ENCODE measurements at regions not wholly inside any gene's neighbourhood (a gene's known extent, or its start where the extent isn't known, plus 50 kb on each side); places are given as distances from the start of the nearest gene placed in this dataset.
A peak's percentile ranks its signal among the peaks of the same experiment; 100 is the strongest.
"Not testable (repeated sequence)": the region's sequence is repeated elsewhere in the genome, so short reads cannot be mapped to it uniquely, and the experiment has no call there.

- CTCF ChIA-PET: no interaction called here
- peak; percentile 71 for ATAC-seq
- Mint-ChIP-seq H3K9me3 (ENCODE audit: low read depth) (peaks cover 13% of the 10 kb centered on the region), H3K4me1 (peaks cover 27% of the 10 kb centered on the region), H3K27me3 (no peaks in the 10 kb centered on the region), H3K36me3 (peaks cover 36% of the 10 kb centered on the region), H3K27ac (peak overlapping the region; percentile 76), H3K4me3 (no peak overlapping the region)
- peak; percentile 55 for DNase-seq
Measured at GRCh38 chr21:25501996-25502665, 105.2 kb downstream of the MRPL39 start.

- H3K27ac Mint-ChIP-seq: peak overlapping the region; percentile 76
- H3K27me3 Mint-ChIP-seq: no peaks in the 10 kb centered on the region
- peaks cover 24% of the 10 kb centered on the region for H3K4me1 Mint-ChIP-seq
- CTCF ChIA-PET: no interaction called here
- DNase-seq (no peak), ATAC-seq (no peak)
- no peak overlapping the region for H3K4me3 Mint-ChIP-seq
- peaks cover 36% of the 10 kb centered on the region for H3K36me3 Mint-ChIP-seq
- peaks cover 13% of the 10 kb centered on the region for H3K9me3 Mint-ChIP-seq (ENCODE audit: low read depth)
Measured at GRCh38 chr21:25501462-25501861, 105.8 kb downstream of the MRPL39 start.

- peaks cover 36% of the 10 kb centered on the region for H3K36me3 Mint-ChIP-seq
- no peak overlapping the region for H3K4me3 Mint-ChIP-seq
- H3K4me1 Mint-ChIP-seq: peaks cover 18% of the 10 kb centered on the region
- no peak for ATAC-seq
- H3K27me3 Mint-ChIP-seq: no peaks in the 10 kb centered on the region
- DNase-seq: no peak
- CTCF ChIA-PET: interaction anchor here (1.0 kb wide), 1 partner anchor 8 kb away, joined by 3 read pairs; no protein-coding TSS in a partner anchor
- H3K9me3 Mint-ChIP-seq (ENCODE audit: low read depth): peaks cover 13% of the 10 kb centered on the region
- no peak overlapping the region for H3K27ac Mint-ChIP-seq
Measured at GRCh38 chr21:25500598-25500997, 106.7 kb downstream of the MRPL39 start.

- peaks cover 24% of the 10 kb centered on the region for H3K36me3 Mint-ChIP-seq
- DNase-seq (no peak), ATAC-seq (no peak)
- no peak overlapping the region for H3K27ac Mint-ChIP-seq
- H3K9me3 Mint-ChIP-seq (ENCODE audit: low read depth): peaks cover 10% of the 10 kb centered on the region
- H3K4me1 Mint-ChIP-seq: peaks cover 11% of the 10 kb centered on the region
- no peaks in the 10 kb centered on the region for H3K27me3 Mint-ChIP-seq
- no peak overlapping the region for H3K4me3 Mint-ChIP-seq
- CTCF ChIA-PET: interaction anchor here (1.2 to 1.4 kb wide), 3 partner anchors 9 to 76 kb away, joined by 3 read pairs; no protein-coding TSS in a partner anchor
Measured at GRCh38 chr21:25496825-25497482, 110.3 kb downstream of the MRPL39 start.

- DNase-seq: no peak
- H3K9me3 Mint-ChIP-seq (ENCODE audit: low read depth): peaks cover 4% of the 10 kb centered on the region
- H3K4me1 Mint-ChIP-seq: peaks cover 23% of the 10 kb centered on the region
- no peak overlapping the region for H3K4me3 Mint-ChIP-seq
- CTCF ChIA-PET: interaction anchor here (1.0 kb wide), 1 partner anchor 11 kb away, joined by 3 read pairs; no protein-coding TSS in a partner anchor
- no peaks in the 10 kb centered on the region for H3K27me3 Mint-ChIP-seq
- H3K36me3 Mint-ChIP-seq: peaks cover 22% of the 10 kb centered on the region
- ATAC-seq: no peak
- no peak overlapping the region for H3K27ac Mint-ChIP-seq
Measured at GRCh38 chr21:25494804-25495203, 112.5 kb downstream of the MRPL39 start.

- DNase-seq (no peak), ATAC-seq (no peak)
- Mint-ChIP-seq H3K9me3 (ENCODE audit: low read depth) (peaks cover 4% of the 10 kb centered on the region), H3K4me1 (peaks cover 32% of the 10 kb centered on the region), H3K36me3 (peaks cover 20% of the 10 kb centered on the region), H3K27me3 (no peaks in the 10 kb centered on the region), H3K27ac (no peak overlapping the region), H3K4me3 (no peak overlapping the region)
- CTCF ChIA-PET: no interaction called here
Measured at GRCh38 chr21:25493722-25494121, 113.6 kb downstream of the MRPL39 start.

GRCh38 chr21:25491267-25491666 lies 116.0 kb downstream of the MRPL39 start:
- DNase-seq (no peak), ATAC-seq (peak; percentile 24)
- H3K9me3 Mint-ChIP-seq (ENCODE audit: low read depth): peaks cover 4% of the 10 kb centered on the region
- H3K36me3 Mint-ChIP-seq: peaks cover 18% of the 10 kb centered on the region
- no peak overlapping the region for H3K4me3 Mint-ChIP-seq
- no peaks in the 10 kb centered on the region for H3K27me3 Mint-ChIP-seq
- H3K27ac Mint-ChIP-seq: peak overlapping the region; percentile 59
- CTCF ChIA-PET: interaction anchor here (0.6 to 1.0 kb wide), 3 partner anchors 14 to 506 kb away, joined by 3 read pairs; no protein-coding TSS in a partner anchor
- peaks cover 50% of the 10 kb centered on the region for H3K4me1 Mint-ChIP-seq

- DNase-seq: no peak
- Mint-ChIP-seq H3K36me3 (peaks cover 18% of the 10 kb centered on the region), H3K4me1 (peaks cover 56% of the 10 kb centered on the region), H3K9me3 (ENCODE audit: low read depth) (peaks cover 4% of the 10 kb centered on the region), H3K4me3 (peak overlapping the region; percentile 5), H3K27me3 (no peaks in the 10 kb centered on the region), H3K27ac (peak overlapping the region; percentile 59)
- CTCF ChIA-PET: interaction anchor here (0.6 to 1.6 kb wide), 5 partner anchors 15 to 505 kb away, joined by 3 to 5 read pairs (median 3); no protein-coding TSS in a partner anchor
- peak; percentile 53 for ATAC-seq
Measured at GRCh38 chr21:25490742-25491141, 116.5 kb downstream of the MRPL39 start.

- Mint-ChIP-seq H3K27me3 (no peaks in the 10 kb centered on the region), H3K9me3 (ENCODE audit: low read depth) (peaks cover 4% of the 10 kb centered on the region), H3K36me3 (peaks cover 23% of the 10 kb centered on the region), H3K27ac (no peak overlapping the region), H3K4me1 (peaks cover 63% of the 10 kb centered on the region), H3K4me3 (no peak overlapping the region)
- ATAC-seq (no peak), DNase-seq (no peak)
- CTCF ChIA-PET: interaction anchor here (0.8 to 2.5 kb wide), 5 partner anchors 13 to 73 kb away, joined by 3 to 9 read pairs (median 4); no protein-coding TSS in a partner anchor
Measured at GRCh38 chr21:25489673-25490072, 117.6 kb downstream of the MRPL39 start.

GRCh38 chr21:25487046-25487594 lies 120.2 kb downstream of the MRPL39 start:
- peak overlapping the region; percentile 65 for H3K27ac Mint-ChIP-seq
- DNase-seq: no peak
- peaks cover 66% of the 10 kb centered on the region for H3K4me1 Mint-ChIP-seq
- CTCF ChIA-PET: interaction anchor here (1.2 to 2.2 kb wide), 2 partner anchors 11 to 21 kb away, joined by 3 to 5 read pairs; no protein-coding TSS in a partner anchor
- H3K9me3 Mint-ChIP-seq (ENCODE audit: low read depth): peaks cover 16% of the 10 kb centered on the region
- ATAC-seq: peak; percentile 45
- H3K36me3 Mint-ChIP-seq: peaks cover 42% of the 10 kb centered on the region
- H3K4me3 Mint-ChIP-seq: peak overlapping the region; percentile 61
- H3K27me3 Mint-ChIP-seq: no peaks in the 10 kb centered on the region

- peaks cover 57% of the 10 kb centered on the region for H3K4me1 Mint-ChIP-seq
- H3K9me3 Mint-ChIP-seq (ENCODE audit: low read depth): peaks cover 25% of the 10 kb centered on the region
Measured at GRCh38 chr21:25485914-25486313, 121.4 kb downstream of the MRPL39 start.

GRCh38 chr21:25467896-25468295 lies 139.4 kb downstream of the MRPL39 start:
- no peak for ATAC-seq
- H3K27ac Mint-ChIP-seq: no peak overlapping the region
- CTCF ChIA-PET: no interaction called here
- H3K4me3 Mint-ChIP-seq: no peak overlapping the region
- peaks cover 2% of the 10 kb centered on the region for H3K9me3 Mint-ChIP-seq (ENCODE audit: low read depth)
- no peaks in the 10 kb centered on the region for H3K27me3 Mint-ChIP-seq
- H3K4me1 Mint-ChIP-seq: peaks cover 37% of the 10 kb centered on the region
- peaks cover 37% of the 10 kb centered on the region for H3K36me3 Mint-ChIP-seq
- no peak for DNase-seq

More at GRCh38 chr21:25485914-25486313, 121.4 kb downstream of the MRPL39 start:
- H3K36me3 Mint-ChIP-seq: peaks cover 48% of the 10 kb centered on the region
- H3K27me3 Mint-ChIP-seq: no peaks in the 10 kb centered on the region
- peak overlapping the region; percentile 61 for H3K4me3 Mint-ChIP-seq
- DNase-seq: no peak
- CTCF ChIA-PET: no interaction called here
- peak; percentile 13 for ATAC-seq
- H3K27ac Mint-ChIP-seq: peak overlapping the region; percentile 65

GRCh38 chr21:25467071-25467470 lies 140.2 kb downstream of the MRPL39 start:
- H3K9me3 Mint-ChIP-seq (ENCODE audit: low read depth); ATAC-seq; DNase-seq; H3K4me3 Mint-ChIP-seq; H3K27me3 Mint-ChIP-seq: not testable (repeated sequence)
- Mint-ChIP-seq H3K36me3 (peaks cover 31% of the 10 kb centered on the region), H3K27ac (peak overlapping the region; percentile 65), H3K4me1 (peaks cover 41% of the 10 kb centered on the region)
- CTCF ChIA-PET: interaction anchor here (1.3 to 2.7 kb wide), 4 partner anchors 9 to 46 kb away, joined by 3 to 7 read pairs (median 6); no protein-coding TSS in a partner anchor
